ENCODE measurements at regions not wholly inside any gene's neighbourhood (a gene's known extent, or its start where the extent isn't known, plus 50 kb on each side); places are given as distances from the start of the nearest gene placed in this dataset.

DNA sequence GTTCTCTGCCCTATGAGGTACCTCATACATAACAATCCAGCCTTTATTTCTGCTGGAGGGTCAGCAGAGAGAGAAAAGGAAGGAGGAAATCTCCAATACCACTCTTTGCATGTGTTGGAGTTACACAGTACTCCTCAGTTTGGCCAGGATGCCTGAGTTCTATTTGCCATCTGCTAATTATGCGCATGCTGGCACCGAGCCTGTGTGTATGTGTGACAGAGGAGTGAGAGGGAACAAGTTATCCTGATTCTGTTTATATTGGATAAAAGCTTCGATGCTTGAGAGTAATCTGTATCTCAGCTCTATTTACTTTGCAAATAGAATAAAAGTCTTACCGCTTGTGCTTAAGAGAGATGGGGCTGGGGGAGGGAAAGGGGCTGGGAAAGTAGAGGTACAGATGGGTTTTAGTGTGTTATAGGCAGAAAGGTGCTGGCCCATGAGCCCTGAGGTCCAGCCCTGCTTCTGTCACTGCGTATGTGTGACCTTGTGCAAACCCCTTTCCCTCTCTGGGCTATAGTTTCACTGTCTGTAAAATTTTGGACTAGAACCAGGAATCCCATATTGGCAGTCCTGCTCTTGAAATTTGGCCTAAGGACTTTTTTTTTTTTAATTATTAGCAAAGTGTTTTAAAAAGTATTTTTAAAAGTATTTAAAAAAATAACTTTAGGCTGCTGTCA, 54.5 kb upstream of the PLXNA2 start:
- no peak for DNase-seq (ENCODE audit: low read depth in 1 of 2, low spot score in 1 of 2)

DNA sequence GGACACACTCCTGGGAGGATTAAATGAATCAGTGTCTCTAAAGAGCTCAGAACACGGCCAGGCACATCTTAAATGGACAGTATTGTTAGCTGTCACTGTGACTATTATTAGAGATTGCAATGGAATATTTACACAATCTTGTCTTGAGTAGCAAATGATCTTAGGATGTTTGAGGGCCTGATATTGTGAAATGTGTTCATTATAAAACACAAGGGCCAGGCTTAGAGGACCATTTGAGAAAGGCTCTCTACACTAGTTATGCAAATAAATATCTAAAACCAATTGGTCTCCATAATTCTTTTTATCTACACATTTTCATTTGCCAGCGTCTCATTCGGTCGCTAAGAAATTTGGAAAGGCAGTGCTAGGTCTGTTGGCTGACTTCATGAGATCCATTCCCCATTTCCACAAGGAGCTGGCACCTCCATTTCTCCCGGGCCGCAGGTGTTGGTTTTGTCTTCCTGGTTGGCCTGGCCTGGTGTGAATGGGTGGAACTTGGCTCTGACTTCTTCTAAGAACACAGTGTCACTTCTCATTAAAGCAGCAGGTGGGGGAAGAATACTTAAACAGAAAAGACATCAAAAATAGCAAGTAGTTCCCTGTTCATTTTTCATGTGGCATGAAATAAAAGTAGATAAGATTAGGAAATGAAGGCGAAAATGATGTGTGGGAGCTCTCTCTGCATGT, 56.0 kb upstream of the PLXNA2 start:
- no peak for DNase-seq (ENCODE audit: low read depth in 1 of 2, low spot score in 1 of 2)

DNA sequence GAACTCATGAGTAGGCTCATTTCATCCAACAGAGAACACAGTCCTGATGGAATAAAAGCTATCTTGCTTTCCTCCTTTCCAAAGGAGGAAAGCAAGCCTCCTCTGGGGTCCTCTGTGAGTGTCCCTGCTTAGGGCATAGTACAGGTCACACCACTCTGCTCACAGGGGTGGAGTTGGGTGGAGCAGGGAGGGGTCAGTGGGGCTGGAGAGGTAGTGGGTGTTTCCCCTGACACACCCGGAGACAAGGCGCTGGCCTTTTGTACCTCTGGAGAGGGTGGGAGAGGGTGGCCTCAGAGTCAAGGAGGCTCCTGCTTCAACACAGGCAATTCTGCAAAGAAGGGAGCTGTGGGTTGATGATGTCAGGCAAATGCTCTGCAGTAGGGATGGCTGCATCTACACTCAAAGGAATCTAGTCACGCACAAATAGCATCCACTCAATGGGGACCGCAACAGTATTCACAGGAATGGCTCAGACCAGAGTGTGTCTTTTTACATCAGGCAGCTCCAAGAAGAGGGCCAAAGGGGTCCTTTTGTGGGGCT, 58.6 kb upstream of the PLXNA2 start:
- DNase-seq (ENCODE audit: low read depth in 1 of 2, low spot score in 1 of 2), result no peak

DNA sequence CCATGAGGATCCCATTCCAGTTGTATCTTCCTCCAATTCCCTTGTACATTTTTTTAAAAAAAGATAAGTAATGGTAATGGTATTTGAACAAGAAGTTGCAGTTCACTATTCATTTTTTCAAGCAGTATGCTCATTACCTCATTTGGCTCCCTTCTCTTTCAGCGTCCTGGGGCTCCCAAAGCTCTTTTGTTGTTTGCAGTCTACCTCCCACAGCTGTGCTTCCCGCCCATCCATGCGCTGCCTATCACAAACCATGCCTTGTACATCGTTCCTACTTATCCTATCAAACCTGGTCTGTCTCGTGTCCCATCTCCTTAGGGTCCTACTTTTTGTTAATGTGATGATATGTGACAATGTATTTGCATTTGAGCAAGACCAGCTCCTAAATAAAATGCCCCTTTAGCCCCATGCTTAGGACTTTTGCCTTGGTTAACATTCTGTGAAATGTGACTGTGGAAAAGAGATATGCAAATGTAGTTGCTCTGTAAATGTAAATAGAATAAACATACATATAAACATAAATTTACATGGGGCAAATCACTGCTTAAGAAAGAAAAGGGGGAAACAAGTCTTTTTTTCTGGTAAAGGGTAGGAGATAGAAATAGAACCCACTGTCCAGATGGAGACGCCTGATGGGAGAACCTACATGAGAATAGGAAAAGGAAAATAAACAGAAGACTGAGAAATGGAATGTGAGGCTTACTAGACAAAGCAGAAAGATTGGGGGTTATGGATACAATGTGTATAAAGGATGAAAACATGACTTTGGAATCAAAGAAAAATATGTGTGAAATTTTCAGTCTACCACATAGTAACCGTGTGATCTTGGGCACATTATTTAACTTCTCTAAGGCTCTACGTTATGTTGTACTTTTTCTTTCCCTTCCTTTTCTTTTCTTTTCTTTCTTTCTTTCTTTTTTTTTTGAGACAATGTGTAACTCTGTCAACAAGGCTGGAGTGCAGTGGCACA, 59.8 kb upstream of the PLXNA2 start:
- DNase-seq (ENCODE audit: low read depth in 1 of 2, low spot score in 1 of 2), result no peak

DNA sequence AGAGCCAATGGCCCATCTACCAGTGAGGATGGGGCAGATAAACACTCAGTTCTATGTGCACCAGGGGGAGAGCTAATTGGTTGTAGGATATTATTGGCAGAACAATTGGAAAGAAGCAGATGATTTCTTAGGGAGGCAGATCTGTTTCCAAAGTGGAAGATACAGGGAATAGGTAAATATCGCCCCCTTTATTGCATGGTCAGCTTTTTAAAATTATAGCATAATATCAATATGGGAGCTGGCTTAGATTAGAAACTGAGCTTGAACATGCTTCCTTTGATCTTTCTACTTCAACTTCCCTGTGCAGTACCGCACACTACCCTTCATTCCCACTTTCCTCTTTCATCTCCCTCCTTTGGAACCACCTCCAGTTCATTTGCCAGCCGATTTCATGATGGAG, 64.0 kb upstream of the PLXNA2 start:
- DNase-seq (ENCODE audit: low read depth in 1 of 2, low spot score in 1 of 2), result no peak

DNA sequence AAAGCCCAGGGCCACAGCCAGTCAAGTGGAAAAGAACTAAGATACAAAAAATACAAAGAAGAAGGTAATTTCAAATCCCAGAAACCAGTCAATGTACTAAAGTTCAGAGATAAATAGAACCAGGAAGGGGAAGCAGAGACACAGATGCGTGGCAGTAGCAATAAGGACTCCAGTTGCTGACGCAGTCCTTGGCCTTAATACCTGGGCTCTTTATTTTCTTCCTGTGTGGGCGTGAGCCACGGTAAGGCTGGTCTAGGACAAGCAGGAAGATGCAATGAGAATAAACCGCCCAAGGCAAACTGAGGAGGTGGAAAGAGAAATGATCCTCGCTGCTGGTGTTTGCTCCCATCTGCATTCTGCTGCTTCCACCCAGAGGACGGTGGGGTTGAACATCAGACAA, 65.6 kb upstream of the PLXNA2 start:
- DNase-seq (ENCODE audit: low read depth in 1 of 2, low spot score in 1 of 2), result no peak

DNA sequence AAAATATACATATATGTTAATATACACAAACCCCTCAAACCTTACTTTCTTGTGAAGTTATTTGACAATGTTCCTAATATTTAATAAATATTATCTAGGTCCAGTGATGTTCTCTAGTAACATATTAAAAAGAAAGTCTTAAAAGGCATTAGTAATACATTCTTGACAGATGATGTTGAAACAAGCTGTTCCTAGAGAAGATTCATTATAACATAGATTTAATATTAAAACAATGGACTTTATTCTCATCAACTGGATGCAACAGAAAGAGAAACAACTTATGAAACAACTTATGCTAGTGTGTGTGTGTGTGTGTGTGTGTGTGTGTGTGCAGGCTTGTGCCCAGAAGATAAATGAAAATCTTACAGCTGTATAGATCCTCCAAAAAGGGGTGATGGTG, 68.5 kb upstream of the PLXNA2 start:
- DNase-seq (ENCODE audit: low read depth in 1 of 2, low spot score in 1 of 2), result no peak

DNA sequence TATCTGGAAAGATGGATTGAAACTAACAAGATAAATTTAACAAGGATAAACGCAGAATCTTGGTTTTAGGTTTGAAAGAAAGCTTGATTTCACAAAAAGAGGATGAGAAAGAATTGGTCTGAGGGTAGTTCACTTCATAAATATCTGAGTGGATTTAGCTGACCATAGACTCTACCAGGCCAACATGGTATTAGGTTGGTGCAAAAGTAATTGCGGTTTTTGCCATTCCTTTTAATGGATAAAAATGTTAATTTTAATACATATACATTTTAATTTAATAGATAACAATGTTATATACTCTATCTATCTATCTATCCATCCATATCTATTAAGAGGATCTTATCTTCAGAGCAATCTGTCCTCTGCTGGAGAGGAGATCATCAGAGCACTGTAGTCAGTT, 70.2 kb upstream of the PLXNA2 start:
- DNase-seq (ENCODE audit: low read depth in 1 of 2, low spot score in 1 of 2), result no peak

DNA sequence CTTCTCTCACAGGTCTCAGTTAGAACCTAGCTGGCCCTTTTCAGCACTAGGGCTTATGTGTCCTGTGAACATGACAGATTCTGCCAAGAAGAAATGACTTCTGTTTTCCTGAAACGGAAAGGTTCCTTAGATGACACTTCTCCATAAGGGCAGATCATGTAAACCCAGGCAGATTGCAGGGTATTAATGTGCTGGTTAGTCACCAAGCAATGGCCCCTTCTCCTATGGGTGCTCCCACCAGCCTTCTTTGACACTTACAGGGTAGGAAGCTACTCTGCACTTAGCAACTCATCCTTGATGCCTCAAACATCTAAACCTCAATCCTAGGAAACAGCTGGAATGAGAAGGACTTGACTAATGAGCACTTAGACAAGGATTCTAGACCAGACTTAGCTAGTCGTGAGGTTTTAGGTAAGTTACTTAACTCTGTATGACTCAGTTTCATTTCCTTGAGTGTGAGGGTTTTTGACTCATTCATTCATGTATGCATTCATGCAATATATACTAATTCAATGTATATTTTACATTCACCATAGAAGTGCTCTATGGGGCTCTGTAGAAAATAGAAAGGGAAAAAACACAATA, 74.1 kb upstream of the PLXNA2 start:
- DNase-seq (ENCODE audit: low read depth in 1 of 2, low spot score in 1 of 2), result no peak

DNA sequence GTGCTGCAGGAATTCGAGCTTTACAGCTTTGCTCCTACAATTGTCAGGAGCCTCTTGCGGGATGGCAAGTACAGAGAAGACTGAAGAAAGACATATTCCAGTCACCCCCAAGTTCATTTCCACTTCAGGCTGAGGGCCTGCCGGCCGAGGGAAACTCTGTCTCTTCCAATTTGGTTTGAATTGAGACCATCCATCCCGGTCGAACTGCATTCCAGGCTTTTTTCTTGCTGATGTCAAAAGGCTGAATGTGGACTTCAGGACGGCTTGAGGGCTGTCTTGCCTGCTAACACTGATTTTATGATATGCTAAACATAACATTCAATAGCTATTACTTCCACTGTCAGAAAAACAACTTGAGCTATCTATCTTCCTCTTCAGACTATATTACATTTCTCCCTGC, 79.8 kb upstream of the PLXNA2 start:
- no peak for DNase-seq (ENCODE audit: low read depth in 1 of 2, low spot score in 1 of 2)

DNA sequence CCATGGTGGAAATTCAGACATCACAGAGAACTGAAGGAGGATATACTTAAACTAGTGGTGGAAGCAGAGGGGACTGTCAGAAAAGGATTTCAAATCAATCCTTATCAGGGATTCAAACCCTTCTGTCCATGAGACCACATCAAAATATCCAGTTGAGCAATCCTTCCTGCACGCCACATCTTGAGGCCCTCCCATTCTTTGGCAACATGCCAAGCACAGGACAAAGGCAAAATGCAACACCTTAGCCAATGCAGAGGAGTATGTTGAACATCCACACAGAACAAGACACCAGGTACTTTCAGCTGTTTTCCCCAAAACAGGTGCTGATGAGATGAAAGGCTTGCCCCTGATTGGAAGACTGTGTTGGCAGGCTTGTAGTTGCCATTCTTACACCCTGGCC, 81.8 kb upstream of the PLXNA2 start:
- DNase-seq (ENCODE audit: low read depth in 1 of 2, low spot score in 1 of 2), result no peak

DNA sequence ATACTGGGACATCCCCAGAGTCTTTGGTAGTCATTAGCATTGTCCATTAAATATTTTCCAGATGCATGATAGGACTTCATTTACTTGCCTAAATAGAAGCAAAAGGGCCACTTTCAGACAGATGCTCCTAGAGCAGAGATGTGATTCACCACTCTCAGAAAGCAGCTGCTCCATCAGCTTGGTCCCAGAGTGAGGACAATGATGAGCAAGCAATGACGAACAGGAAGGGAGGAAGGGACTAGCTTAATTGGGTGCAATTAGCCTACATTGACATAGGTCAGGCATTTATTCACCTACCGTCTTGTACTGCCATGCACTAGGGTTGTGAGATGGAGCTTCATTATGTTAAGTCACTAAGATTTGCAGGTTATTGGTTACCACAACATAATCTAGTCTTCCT, 85.1 kb upstream of the PLXNA2 start:
- no peak for DNase-seq (ENCODE audit: low read depth in 1 of 2, low spot score in 1 of 2)

DNA sequence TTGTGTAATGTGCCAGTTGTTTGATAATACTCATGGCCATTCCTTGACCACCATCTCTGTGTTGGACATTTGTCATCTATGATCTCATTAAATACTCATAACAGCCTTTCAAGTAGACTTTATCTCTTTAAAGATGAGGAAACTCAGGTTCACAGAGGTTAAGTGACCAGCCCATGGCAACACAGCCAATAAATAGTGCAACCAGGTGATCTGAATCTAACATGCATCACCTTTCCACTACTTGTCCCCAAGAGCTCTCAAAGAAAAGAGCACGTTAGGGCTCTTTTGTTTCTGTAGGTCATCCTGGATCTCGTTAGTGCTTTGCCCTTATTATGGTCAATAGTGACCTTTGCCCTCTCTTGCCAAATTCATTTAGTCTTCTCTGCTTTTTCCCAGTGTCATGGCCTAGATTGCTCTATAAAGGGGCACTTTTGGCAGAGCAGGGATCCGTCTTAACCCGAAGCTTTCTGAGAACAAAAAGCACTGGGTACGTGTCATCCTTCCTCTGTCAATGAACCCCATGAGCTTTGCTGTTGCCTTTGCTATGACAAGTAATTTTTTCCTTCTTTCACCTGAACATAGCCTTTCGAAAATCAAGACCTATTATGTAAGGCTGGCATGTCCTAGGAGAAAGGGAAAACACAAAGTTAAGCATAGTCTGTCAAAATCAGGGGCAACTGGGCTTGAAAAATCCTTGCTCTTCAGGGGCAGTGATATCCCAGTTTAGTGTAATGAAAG, 88.0 kb upstream of the PLXNA2 start:
- DNase-seq (ENCODE audit: low read depth in 1 of 2, low spot score in 1 of 2), result no peak

DNA sequence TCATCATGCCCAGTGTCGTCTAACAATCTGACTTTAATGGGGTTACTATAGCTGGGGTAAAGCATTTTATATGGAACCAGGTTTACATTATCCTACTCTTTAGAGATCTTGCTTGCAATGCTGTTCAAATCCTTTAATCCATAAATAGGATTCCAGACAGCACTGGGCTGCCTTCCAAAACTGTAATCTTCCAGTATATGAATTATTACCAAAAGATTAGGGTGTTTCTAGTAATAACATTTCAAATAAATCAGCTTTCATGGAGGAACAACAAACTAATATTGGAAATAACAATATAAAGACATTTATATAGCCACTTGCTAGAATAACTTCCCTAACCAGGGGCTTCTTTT, 88.6 kb upstream of the PLXNA2 start:
- no peak for DNase-seq (ENCODE audit: low read depth in 1 of 2, low spot score in 1 of 2)

DNA sequence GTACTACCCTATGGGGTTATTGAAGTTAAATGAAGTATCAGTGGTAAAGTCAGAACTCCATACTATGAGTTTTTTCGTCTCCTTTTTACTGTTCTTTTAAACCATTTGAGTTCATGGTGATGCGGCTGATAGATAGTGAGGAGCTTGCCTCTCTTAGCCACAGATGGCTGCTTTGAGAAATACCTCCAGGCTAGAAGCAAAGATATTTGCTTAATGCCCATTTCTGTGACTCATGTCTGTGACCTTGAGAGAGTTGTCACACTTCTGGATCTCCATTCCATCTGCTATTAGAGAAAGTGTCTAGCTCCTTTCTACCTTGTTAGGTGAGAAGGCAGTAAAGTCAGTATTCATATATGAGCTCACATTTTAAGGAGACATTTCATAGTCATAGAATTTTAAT, 89.5 kb upstream of the PLXNA2 start:
- DNase-seq (ENCODE audit: low read depth in 1 of 2, low spot score in 1 of 2), result no peak

DNA sequence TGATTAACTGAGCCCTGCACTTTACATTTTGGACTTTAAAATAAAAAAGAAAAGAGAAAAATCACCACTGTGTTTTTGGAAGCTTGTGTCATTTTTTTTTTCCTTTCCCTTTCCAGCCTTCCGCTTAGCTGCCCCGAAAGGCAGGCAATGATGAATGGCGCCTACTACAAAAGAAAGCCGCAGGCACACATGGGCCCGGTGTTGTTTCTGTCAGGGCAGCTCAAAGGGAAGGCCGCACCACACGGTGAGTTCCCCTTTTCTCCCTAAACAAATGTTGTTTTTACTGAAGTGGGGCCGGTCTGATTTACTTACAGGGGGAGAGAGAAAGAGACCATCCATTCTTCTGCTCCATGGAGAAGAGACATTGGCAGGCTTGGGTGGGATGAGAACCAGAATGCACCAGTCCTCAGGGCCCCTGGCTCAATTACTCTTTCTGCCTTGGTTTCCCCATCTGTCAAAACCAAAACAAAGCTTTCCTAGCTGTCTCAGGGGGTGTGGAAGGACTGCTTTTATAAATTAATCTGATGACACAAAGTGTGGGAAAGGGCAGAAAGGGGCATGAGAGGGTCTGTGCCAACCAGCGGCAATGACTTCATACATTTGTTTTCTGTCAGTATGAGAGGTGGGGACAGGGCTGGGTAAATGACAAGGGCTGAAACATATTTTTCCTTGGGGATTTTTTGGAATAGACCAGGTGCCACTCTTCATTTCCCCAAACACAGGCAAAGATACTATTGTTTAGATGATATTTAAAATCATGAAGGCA, 91.4 kb upstream of the PLXNA2 start:
- DNase-seq (ENCODE audit: low read depth in 1 of 2, low spot score in 1 of 2), result no peak

DNA sequence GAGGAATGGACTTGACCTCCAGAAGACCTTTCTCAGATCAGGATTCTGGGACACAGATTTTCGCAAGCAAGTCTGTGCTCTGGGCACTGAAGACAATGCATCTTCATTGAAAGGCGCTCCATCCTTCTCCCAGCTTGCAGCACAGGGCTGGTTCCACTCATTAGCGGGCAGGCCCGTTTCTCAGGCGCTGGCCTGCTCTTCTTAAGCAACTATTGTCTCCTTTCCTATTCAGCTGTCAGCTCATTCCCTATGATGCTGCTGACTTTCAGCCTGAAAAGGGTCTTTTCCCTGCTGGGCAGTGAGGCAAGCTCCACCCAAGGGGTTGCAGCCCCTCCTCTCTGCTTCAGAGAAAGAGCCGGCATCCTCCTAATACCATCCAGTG, 91.9 kb upstream of the PLXNA2 start:
- no peak for DNase-seq (ENCODE audit: low read depth in 1 of 2, low spot score in 1 of 2)

DNA sequence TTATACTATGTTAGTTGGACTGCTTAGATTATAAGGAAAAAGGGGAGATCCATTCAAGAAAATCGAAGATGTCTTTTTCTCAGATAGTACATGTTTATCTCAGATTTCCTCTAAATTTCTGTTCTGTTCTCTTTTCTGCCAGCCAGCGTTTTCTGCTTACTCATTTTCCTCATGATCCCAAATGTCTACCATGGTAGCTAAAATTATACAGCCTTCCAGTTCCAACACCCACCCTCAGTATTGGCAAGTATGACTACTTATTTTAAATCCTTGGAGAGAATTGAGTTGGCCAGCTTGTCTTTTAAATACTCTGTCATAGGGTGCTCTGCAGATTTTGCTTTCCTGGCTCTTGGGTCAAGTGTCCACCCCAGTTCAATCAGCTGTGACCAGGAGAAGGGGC, 95.7 kb upstream of the PLXNA2 start:
- no peak for DNase-seq (ENCODE audit: low read depth in 1 of 2, low spot score in 1 of 2)

DNA sequence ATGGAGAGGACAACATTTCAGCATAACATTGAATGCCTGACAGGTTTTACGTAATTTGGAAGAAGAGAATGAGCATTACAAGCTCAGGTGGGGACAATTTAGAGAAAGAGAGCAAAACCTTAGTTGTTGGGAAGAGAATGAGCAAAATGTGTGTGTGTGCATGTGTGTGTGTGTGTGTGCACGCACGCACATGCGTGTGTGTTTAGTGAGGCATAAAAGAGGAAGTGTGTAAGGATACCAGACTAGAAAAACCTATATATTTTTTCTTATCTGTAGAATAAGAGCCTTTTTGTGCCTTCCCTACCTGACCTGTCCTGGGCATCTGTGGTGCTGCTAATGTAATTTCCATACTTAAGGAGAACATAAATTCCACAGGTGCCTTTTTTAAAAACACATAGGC, 99.0 kb upstream of the PLXNA2 start:
- no peak for DNase-seq (ENCODE audit: low read depth in 1 of 2, low spot score in 1 of 2)

DNA sequence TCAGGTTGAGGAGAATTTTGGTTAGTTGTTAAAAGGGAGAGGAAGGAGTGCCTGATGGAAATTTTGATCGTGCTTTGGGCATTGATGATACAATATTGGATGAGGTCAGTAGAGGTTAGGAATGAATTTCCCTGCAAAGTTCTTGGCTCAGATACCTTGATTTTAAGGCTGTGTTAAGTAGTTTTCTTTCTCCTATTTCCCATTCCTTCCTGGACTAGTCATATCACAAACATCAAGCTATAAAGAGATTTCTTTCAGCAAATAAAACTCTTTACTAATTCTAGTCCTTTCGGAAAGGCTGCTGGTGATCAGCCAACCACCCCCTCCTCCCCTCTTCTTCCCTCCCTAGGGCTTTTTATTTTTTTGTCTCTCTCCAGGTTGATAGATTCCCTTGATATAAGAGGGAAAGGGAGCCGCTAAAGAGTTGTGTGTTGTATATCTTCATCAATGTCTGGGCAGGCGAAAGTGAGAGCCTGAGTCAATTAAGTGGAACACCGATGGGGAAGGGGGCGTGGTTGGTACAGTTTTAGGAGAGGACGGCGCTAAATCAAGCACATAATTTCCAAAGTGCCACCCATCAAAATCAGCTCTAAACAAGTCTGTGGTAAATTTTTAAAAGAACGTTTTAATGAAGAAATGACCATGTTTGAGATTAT, 100.1 kb upstream of the PLXNA2 start:
- no peak for DNase-seq (ENCODE audit: low read depth in 1 of 2, low spot score in 1 of 2)
